HG02588 (cell line): ENCODE measurements at regions not wholly inside any gene's neighbourhood (a gene's known extent, or its start where the extent isn't known, plus 50 kb on each side); places are given as distances from the start of the nearest gene placed in this dataset.
A peak's percentile ranks its signal among the peaks of the same experiment; 100 is the strongest.

ENCODE experiments used
- ATAC-seq: cut with Tn5 transposase; IDR thresholded peaks from one replicate; pipeline ENCODE4 v1.9.1; 2021; ENCODE audit warnings: mild to moderate bottlenecking, moderate library complexity; ENCODE audit not compliant: unreplicated experiment

DNA sequence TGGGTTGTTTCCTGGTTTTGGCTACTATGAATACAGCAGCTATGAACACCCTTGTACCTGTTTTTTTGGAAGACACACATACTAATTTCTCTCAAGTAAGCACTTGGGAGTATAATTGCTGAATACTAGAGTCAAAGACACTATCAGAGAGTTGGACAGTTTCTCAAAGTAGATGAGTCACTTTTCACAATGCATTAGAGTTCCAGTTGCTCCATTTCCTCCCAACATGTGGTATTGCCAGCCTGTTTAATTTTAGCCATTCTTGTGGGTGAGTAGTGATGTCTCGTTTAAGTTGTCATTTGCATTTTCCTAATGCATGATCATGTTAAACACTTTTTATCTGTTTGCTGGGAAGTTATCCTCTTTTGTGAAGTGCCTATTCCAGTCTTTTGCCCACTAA lies 81.6 kb upstream of the GDNF start:
- ATAC-seq, result no peak

DNA sequence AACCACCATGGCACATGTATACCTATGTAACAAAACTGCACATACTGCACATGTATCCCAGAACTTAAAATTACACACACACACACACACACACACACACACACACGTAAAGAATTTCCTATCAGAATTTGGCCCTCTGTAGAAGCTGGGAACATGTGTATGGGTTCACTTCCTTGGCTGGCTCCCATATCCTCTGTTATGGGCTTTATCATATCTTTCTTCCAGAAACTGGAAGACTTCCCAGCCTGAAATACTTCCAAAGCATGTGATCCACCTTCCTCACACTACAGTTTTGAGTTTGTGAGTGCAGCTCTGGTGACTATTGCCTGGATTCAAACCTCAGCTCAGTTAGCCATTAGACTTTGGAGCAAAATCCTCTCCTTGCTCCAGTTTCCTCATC lies 78.6 kb upstream of the GDNF start:
- no peak for ATAC-seq

DNA sequence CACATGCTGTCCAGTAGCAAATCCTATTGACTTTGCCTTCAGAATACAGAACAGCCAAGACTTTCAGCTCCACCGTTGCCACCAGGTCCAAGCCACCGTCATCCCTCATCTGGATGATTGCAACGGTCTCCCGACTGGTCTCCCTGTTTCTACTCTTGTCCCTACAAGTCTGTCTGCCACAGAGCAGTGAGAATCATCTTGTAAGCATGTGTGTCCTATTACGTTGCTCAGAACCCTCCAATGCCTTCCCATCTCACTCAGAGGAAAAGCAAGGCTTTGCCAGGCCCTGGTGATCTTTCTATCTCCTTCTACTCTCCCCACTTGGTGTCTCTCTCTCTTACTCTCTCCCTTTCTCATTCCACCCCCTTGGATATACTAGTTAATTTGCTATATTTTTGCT lies 76.7 kb upstream of the GDNF start:
- ATAC-seq, result no peak

DNA sequence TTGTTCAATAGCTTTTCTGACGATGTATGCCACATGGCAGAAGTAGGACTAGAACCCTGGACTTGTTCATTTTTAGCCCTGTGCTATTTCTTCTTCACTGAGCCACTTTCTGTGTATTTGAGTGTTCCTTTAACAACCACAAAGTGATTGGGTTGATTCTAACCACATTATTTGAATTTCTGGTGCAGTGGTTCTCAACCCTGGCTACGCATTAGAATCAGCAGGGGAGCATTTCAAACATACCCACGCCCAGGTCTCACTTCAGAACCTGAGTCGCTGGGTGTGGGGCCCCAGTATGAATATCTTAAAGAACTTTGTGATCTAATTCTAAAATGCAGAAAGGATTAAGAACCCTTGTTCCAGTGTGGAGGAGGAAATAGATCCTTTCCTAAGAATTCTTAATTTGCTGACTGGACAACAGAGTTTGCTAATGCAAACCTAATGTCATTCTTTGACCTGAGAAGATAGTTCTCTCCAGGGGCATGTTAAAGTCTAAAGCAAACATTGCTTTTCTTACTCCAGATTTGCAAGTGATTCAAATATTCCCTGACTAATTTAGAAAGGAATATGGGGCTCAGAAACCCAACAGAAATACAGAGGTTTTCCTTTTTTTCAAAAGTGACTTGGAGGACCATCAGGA lies 75.4 kb upstream of the GDNF start:
- peak; percentile 85 for ATAC-seq

DNA sequence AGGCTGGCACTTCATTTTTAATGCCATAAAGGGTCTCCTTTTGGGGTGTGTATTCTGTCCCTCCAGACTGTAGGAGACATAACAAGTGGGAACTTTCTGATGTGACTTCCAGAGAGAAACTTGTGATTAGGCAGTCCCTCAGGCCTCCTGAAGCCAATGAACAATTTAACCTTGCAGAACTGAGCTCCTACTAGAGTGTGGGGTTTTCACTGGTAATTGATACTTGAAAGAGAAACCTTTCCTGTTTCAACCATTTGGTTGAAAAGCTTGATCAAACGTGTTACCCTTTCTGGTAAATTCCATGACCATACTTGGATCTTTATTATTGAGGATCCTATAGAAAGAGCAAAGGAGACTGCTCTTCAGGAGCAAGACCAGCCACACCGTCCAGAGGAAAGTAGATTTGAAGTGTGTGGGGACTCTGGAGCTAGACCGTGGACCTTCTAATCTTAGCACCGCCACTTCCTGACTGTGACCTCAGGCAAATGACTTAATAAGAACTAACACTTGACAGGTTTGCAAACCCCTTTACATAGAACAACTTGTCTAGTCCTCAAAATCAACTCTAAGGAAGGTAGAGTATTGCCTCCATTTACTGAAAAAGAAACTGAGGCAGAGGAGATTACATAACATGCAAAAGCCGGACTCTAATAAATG lies 69.9 kb upstream of the GDNF start:
- ATAC-seq, result peak; percentile 91

DNA sequence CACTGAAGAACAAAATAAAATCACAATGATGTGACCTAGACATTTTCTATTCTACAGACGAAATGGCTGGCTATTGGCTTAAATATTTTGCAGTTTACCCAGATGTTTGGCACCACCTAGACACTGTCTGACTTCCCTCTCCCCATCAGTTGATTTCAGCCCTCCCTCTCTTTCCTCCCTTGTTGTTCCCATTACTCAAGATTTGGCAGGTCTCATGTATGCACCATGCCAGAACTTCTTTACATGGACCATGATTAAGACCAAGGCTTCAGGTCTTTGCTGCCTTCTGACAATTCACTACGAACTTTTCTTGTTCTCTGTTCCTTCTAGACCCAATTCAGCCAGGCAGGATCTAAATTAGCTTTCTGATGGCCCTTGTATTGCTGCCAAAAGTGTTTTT lies 66.6 kb upstream of the GDNF start:
- no peak for ATAC-seq

DNA sequence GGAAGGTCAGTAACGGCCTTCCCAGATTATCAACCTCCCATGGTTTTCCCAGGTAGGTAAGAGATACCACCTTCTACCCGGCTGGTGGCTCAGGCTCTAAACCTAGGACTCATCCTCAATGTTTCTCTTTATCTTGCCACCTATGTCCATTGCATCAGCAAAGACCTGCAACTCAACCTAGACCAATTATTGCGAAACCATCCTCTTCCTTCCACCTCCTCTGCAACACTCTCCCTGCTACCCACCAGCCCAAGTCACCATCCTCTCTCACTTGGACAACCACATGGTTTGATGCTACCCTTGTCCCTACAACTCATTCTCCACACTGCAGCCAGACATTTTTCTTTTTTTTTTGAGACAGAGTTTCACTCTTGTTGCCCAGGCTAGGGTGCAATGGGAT lies 65.4 kb upstream of the GDNF start:
- ATAC-seq, result no peak

DNA sequence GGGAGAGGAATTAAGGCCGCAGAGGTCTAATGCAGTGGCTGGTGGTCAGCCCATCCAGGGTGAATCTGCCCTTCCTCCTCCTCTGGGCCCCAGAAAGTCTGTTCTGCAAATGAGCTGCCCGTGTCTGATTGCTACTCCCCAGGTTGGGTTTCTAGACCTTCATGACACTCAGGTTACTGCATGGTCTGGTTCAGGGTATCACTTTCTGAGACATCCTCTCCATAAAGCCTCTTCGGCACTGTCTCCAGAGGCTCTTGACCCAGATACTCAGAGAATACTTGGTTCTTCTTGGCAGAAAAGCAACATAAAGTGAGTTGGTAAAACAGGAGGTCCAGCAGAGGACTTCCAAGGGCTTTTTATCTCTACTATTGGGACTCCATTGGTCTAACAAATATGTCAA lies 62.5 kb upstream of the GDNF start:
- ATAC-seq, result no peak

DNA sequence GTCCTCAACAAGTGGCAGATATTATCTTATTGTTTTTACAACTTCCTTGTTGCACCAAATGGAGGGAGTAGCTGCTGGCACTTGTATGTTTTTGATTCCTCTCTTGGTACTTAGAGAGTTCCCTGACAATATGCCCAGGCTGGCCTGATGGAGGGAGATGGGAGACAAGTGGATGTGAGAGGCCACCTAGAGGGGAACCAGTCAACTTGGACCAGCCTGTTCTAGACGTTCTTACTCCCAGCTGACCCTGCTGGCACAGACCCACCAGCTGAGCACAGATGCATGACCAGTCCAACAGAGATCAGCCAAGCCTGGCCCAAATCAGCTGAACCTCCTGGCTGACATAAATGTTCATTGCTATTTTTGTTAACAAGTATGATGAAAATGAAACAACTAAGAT lies 60.9 kb upstream of the GDNF start:
- ATAC-seq, result no peak

DNA sequence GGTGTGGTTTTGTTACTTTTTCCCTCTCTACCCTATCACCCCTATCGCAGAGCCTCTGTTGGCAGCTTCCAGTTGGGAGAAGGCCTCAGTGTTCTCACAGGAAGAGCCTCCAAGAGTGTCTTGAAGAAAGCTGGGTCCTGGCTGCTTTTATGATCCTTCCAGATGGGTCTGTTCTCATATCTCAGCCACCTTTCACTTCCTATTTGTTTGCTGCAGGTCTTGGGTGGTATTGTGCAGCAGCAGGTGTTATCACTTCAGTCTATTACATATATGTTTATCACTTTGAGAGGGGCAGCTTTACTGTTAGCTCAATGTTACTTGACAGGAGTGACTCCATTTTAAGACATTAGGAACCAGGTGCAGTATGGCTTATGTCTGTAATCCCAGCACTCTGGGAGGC lies 59.2 kb upstream of the GDNF start:
- no peak for ATAC-seq

DNA sequence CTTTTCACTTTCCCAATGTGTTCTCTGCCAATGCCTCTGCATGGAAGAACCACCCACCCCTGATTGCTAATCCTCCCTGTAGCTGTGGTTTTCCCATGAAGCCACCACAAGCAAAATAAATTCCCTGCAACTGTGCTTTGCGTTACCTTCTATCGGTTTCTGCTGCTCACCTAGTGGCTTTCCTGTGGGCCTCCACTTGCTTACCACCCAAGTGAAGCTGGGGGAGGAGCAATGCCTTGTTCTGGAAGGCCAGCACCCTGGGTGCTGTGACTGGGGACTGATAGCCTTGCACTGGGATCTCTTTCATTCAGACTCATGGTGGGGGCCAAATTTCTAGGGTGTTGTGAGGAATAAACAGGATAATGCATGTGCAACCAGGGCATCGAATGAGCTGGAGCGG lies 56.3 kb upstream of the GDNF start:
- ATAC-seq, result no peak

DNA sequence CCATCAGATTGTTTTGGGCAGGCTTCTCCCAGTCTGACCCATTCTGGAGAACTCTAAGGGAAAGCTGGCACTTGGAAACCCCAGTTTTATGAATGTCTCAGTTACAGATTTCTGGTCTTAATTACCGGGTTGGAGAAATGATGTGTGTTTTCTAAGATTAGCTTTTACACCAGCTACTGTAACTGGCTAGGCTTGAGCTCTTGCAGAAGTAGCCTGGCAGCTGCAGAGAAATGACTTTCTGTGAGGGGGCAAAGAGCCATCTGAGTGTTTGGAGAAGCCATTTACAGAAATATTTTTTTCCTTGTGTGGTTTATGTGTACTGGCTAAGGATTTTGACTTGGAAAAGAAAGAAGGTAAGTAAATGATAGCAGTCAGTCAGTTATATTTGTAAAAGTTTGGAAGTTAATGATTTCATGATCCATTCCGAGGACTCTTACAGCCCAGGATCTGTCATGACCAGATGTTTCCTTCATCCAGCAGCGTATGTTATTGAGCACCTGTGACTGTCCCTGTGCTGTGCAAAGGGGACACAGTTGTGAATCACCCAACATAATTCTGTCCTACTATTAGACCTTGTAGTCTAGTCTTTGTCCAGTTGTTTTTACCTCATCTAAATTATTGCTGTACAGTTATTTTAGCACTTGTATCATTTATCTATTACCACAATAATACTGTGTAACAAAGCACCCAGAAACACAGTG lies 53.7 kb upstream of the GDNF start:
- ATAC-seq, result no peak

DNA sequence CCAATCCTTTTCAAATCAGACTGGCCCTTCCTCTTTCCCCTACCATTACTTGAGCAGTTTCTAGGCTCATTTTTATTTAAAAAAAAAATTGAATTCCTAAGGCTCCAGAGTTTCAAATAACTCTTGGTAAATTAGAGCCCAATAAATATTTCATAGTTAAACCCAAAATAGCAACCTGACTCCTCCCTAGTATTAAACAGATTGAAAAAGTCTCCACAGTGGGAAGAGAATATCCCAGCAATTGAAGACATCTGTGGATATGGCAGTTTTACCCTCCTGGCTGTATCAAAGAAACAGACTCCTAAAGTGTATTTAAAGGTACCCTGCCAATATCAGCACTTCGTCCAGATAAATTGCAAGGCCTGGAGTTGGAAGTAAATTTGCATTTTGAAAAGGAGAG lies 52.7 kb upstream of the GDNF start:
- ATAC-seq, result no peak

DNA sequence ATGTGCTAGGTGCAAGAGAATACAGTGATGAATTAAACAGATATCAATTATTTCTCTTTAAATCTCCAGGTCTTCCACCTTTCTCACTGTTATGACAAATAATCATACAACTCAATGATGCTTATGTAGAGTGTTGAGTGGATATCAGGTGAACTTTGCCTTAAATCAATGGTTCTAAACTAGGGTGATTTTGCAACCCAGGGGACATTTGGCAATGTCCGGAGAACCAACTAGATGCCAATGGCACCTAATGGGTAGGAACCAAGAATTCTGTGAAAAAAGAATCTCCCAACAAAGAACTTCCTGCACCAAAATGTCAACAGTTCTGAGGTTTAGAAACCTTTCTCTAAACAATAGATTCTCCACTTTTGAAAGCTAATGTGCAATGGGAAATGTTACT lies 52.0 kb upstream of the GDNF start:
- no peak for ATAC-seq

DNA sequence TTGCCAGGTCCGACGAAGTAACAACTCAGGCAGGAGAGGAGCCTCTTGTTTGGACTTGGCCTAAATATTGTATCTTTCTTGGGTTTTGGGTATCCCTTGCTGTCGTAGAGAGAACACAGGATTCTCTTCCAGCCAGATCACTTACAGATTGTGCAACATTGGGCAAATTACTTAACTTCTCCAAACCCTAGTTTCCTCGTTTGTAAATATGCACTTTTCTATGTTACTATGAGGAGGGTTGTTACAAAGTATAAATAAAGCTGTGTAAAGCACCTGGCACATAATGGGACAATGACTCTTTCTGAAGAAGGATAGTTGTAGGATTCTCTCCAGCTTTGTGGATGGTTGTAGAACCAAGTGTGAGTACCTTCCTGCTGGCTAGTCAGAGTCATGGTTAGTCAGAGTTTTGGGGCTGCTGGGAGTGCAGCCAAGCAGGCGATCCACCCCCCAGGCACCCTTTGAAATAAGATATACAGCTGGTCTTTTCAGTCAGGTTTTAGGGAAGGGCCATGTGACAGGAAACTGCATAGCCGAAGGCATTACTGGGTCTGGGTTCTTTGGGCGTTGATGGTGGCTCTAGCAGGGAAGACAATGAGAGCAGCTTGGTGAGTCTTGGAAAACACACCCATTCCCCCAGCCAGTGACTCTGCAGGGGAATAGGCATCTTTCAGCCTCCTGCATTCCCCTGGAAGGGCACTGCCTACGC lies 49.9 kb upstream of the GDNF start:
- ATAC-seq, result no peak
